LNCAP (cell line): ENCODE measurements at regions not wholly inside any gene's neighbourhood (a gene's known extent, or its start where the extent isn't known, plus 50 kb on each side); places are given as distances from the start of the nearest gene placed in this dataset.

Source experiments
- TF ChIP-seq, protein P1 (sequence below): fragments of 450-650 bp; IDR thresholded peaks from 2 replicates; pipeline ENCODE4 v1.5.1; 2017; ENCODE audit warnings: mild to moderate bottlenecking

DNA sequence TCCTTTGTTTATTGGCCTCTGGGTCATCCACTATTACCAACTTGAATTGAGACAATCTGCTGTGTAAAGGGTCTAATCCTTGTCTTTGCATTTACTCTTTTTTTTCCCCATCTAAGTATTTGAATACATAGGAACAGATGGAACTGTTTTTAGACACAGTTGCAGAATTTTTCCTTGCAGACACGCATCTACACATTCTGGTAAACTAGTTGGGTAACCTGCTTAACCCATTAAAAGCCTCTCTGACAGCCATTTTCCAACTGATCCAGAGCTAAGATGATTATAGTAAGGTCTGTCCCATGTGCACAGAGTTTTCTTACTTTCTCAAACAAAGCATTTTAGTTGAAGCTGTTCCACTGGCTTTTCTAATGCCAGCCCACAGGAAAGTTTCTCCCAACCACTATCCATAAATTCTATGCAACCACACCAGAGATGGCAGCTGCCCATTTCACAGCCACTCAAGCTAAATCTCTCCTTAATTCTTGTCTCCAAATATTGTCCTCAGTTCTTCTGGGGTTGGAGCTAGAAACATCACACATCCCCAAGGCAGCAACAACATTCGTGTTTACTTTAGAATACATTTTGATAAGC is 492.1 kb downstream of the MAFB start:
- TF ChIP-seq, protein P1, sequence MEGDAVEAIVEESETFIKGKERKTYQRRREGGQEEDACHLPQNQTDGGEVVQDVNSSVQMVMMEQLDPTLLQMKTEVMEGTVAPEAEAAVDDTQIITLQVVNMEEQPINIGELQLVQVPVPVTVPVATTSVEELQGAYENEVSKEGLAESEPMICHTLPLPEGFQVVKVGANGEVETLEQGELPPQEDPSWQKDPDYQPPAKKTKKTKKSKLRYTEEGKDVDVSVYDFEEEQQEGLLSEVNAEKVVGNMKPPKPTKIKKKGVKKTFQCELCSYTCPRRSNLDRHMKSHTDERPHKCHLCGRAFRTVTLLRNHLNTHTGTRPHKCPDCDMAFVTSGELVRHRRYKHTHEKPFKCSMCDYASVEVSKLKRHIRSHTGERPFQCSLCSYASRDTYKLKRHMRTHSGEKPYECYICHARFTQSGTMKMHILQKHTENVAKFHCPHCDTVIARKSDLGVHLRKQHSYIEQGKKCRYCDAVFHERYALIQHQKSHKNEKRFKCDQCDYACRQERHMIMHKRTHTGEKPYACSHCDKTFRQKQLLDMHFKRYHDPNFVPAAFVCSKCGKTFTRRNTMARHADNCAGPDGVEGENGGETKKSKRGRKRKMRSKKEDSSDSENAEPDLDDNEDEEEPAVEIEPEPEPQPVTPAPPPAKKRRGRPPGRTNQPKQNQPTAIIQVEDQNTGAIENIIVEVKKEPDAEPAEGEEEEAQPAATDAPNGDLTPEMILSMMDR = no peak

DNA sequence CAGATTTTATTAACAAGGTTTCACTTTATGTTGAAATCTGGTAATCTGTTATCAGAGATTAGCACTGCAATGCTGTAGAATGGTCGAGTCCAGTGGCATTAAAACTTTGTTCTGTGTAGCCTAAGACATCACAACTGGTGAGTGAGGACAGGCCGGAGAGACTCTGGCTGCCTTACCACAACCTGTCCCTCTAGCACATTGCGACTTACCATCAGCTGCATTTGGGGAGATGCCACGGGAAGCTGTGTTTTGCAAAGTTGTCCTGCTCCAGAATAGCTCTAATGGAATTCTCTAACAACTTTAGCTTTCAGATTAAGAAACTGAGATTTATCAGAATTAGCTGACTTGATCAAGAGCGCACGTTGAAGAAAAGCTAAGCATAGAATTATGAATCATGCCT is 493.3 kb downstream of the MAFB start:
- TF ChIP-seq, protein P1 = no peak

DNA sequence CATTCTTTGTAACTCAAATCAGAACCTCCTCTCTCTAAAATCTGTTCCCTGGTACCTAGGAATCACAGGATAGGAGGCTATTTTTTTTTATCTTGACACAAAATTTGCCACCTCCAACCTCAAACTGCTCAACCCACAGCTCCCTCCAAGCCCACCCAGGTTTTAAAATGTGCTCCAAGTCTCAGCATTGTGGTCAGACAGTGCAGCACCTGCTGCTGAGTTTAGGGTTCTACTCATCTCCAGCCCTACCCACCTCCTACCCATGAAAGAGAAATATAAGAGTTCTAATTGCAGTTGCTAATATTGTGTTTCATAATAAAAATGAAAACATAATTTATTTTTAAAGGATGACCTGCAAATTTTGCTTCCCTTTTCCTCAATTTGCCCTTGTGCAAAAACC is 496.5 kb downstream of the MAFB start:
- TF ChIP-seq, protein P1 = no peak

DNA sequence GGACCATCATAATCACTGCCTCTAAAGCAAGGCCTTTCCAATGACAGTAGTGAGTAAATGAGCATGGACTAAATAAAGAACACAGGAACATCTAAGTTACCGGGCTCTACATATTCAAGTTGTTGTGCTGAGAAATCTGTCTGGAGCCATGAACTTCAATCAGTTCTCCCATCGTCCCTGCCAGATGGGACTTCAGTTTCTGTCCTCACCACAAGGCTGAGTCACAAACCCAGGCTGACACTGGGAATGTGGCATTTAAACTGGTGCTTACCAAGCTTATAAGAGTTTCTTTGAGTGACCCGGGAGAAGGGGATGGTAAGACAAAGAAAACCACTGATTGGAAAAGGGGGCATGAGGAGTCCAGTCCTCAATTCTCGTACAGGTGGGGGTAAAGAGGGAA is 497.0 kb downstream of the MAFB start:
- TF ChIP-seq, protein P1 = no peak

DNA sequence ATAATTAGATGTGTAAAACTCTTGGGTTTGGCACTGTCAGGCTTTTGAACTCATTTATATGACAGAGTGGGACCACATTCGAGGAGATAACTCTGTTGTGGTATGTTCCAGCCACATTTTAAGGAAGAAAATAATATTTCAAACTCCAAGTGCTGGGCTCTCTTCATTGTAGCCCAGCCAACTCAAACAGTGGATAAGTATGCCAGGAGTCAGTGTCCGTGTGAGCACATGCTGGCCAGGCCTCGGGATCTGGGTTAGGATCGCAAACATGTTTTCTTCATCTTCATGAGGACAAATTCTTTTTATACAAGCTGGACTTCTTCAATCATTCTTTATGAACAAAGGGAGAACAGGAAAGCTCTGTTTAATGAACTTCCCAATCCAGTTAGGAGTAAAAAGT is 497.5 kb downstream of the MAFB start:
- TF ChIP-seq, protein P1 = no peak

DNA sequence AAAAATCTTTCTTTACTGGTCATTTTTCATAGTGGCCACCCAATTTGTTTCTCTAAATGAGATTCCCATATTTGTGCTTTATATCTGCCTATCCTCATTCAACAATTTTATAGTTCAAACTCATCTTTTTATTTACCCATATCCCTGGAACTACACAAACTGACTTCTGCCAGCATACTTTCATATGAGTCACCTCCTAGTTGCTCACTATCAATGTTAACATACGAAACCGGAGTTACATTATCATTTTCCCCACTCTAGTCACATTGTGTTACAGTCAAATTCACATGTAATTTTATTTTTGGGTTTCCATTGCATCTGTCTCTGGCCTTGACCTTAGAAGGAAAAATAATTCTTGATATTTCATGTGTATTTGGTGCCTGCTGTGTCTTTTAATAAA is 499.4 kb downstream of the MAFB start:
- TF ChIP-seq, protein P1 = no peak

DNA sequence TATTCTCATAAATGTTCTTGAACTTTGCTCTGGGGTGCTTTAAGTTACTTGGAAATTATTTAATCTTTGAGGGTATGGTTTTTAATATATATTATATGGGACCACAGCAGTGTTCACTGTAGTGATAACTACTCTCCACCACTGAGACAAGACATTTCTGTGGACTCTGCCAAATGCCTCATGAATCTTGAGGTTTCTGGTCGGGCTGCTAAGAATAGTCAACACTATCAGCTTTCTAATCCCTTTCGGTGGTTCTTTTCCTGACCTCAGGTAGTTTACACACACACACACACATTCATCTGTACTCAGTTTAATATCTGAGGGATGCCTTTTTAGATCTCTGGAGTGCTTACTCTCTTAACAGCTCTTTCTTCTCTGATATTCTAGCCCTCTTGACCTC is 500.7 kb downstream of the MAFB start:
- TF ChIP-seq, protein P1 = no peak

DNA sequence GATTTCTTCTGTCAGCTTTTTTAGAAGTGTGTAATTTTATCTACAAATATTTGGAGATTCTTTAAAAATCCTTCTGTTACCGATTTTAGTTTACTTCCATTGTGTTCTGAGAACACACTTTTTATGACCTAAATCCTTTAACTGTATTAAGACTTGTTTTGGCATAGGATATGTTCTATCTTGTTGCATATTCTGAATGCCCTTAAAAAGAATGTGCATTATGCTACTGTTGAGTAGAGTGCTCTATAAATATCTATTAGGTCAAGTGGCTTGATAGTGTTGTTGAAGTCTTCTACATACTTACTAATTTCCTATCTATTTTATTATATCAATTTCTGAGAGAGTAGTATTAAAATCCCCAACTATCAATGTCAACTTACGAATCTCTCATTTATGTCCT is 502.2 kb downstream of the MAFB start:
- TF ChIP-seq, protein P1 = no peak
